ENCODE measurements at regions not wholly inside any gene's neighbourhood (a gene's known extent, or its start where the extent isn't known, plus 50 kb on each side); places are given as distances from the start of the nearest gene placed in this dataset.

- no peak for TF ChIP-seq CTCF (conservative IDR thresholded peaks at IDR 0.05; ENCODE audit: low read depth in 2 of 2)
- no peak for TF ChIP-seq EZH2 (IDR thresholded peaks at IDR 0.05; ENCODE audit: low read depth, unreplicated experiment)
- TF ChIP-seq NANOG (IDR thresholded peaks at IDR 0.05; ENCODE audit: borderline replicate concordance) = no peak
- TF ChIP-seq REST (IDR thresholded peaks at IDR 0.05; ENCODE audit: unreplicated experiment) = no peak
- TF ChIP-seq POLR2AphosphoS5 (IDR thresholded peaks at IDR 0.05; ENCODE audit: low read depth) = no peak
- TF ChIP-seq CREB1 (CRISPR knock-in tag; IDR thresholded peaks at IDR 0.05; ENCODE audit: low read depth) = no peak
- no peak for TF ChIP-seq JUNB (IDR thresholded peaks at IDR 0.05; ENCODE audit: unreplicated experiment)
These were observed 186.0 kb upstream of the ZNF469 start for GRCh38 chr16:88196471-88197400.
